GM19463 (cell line): ENCODE measurements at regions not wholly inside any gene's neighbourhood (a gene's known extent, or its start where the extent isn't known, plus 50 kb on each side); places are given as distances from the start of the nearest gene placed in this dataset.

Experiments used
- ATAC-seq: cut with Tn5 transposase; IDR thresholded peaks from one replicate; pipeline ENCODE4 v1.9.1; 2021; ENCODE audit warnings: mild to moderate bottlenecking, moderate library complexity; ENCODE audit not compliant: unreplicated experiment

DNA sequence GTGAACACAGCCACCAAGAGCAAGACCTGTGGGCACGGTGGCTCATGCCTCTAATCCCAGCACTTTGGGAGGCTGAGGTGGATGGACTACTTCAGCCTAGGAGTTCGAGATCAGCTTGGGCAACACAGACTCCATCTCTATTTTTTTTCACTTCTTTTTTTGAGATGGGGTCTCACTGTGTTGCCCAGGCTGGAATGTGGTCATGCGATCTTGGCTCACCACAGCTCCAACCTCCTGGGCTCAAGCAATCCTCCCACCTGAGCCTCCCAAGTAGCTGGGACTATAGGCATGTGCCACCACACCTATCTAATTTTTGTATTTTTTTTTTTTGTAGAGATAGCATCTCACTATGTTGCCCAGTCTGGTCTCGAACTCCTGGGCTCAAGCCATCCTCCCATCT, 54.4 kb upstream of the SPRED2 start:
- no peak for ATAC-seq

DNA sequence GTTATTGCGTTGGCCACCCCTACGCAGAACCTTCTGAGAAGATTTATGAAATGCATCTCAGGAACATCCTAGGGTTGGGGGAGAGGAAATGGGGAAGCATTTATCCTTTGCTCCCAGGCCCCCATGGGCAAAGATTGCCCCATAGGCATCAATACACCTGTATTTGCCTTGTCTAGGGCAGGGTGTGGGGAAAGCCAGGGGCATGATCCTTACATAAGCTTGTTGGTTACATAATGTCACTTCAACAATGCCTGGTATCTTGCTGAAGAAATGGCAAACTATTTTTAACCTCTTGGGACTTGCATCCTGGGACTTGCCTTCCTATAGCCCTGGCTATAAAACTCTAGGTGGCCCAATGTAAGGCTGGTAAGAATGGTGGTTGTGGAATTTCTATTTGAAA, 53.9 kb upstream of the SPRED2 start:
- no peak for ATAC-seq

GRCh38 chr2:65485839-65486238, 53.4 kb upstream of the SPRED2 start:
- ATAC-seq: no peak

- ATAC-seq: no peak
These were observed 51.4 kb upstream of the SPRED2 start for GRCh38 chr2:65483763-65484162.

- ATAC-seq: no peak
These were observed 50.6 kb upstream of the SPRED2 start for GRCh38 chr2:65482971-65483370.
